GM21390 (cell line): ENCODE measurements at regions not wholly inside any gene's neighbourhood (a gene's known extent, or its start where the extent isn't known, plus 50 kb on each side); places are given as distances from the start of the nearest gene placed in this dataset.
A peak's percentile ranks its signal among the peaks of the same experiment; 100 is the strongest.

ENCODE experiments used
- ATAC-seq: cut with Tn5 transposase; IDR thresholded peaks from one replicate; pipeline ENCODE4 v1.9.1; 2021; ENCODE audit not compliant: unreplicated experiment

DNA sequence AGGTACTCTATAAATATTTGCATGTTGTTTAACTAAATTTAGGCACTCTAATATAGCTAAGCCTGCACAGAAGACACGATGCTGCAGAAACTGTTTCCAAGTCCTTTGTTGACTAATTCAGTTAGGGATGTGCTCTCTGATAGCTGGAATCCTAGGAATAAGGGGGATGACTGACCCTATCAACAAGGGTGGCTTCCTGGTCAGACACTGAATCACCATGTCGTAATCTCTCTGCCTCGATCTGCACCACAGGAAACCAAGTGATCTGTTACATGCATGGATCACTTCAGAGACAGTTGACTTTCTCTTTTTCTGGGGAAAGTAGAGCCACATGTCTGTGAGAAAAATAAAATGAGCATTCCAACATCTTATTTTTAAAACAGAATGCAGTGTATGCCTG, 169.1 kb downstream of the GUCY2F start:
- ATAC-seq, result no peak

DNA sequence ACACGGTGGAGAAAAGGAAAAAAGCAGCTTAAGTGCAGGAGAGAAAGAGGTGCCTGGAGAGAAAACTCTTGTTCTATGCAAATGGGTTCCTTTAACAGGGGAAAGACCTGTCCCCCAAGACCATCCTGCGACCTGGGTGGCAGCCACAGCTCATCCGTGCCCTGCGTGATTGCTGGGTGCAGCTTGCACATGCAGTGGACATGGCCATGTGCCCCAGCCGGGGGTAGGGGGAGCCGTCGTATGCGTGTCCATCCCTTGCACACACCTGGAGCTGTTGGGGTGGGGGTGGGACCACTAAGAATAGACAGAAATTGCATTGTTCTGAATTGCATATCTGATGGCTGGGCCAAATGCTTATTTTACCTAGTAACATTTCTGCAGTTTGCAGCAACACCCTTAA, 171.9 kb downstream of the GUCY2F start:
- no peak for ATAC-seq

DNA sequence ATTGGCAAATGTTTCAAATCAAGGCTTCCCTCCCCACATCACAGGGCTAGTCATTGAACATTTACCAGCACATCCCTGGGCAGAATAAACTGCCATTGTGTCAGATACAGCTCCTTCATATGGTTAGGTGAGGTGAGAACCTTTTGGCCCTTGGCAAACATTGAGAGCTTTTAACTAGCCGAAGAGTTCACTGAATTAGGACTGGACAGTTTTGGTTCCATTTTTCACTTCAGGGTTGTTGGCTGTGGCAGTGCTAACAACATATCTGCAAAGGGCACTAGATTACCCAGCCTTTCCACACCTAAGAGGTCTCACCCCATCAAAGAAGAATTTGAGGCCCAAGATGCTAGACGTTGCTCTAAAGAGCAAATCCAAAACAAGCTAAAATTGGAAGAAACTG, 180.7 kb downstream of the GUCY2F start:
- ATAC-seq, result no peak

DNA sequence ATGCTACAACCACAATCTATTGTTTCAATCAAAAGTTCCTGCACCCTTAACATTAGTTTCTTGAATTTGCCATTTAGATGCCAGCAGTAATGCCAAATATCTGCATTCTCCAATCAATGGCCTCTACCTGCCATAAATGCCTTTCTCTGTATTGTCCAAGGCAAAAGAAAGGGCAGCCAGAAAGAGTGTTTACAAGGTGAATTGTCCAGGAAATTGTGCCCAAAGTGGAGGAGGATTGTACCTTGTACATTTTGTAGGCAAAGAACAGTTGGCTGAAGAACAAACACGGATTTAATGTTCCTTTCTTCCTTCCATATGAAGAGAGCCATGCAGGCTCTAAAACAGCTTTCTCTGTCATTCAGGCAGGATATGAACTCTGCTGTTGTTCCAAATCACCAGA, 181.5 kb downstream of the GUCY2F start:
- ATAC-seq, result no peak

DNA sequence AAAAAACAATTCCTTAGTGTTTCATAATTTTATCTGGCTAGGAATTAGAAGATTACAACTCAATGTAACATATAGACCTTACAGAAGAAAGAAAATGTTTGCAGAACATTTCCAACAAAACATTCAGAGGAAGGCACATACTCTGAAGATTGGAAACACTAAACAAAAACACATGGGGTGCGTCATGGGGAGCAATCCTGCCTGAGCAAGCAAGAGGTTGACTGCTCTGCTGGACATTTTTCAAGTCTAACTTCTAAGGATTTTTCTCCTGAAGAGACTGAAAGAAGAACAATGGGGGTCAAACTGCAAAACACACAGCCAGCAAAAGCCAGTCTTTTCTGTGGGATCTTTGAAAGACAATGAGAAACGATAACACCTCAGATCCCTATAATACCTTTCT, 182.8 kb downstream of the GUCY2F start:
- no peak for ATAC-seq

DNA sequence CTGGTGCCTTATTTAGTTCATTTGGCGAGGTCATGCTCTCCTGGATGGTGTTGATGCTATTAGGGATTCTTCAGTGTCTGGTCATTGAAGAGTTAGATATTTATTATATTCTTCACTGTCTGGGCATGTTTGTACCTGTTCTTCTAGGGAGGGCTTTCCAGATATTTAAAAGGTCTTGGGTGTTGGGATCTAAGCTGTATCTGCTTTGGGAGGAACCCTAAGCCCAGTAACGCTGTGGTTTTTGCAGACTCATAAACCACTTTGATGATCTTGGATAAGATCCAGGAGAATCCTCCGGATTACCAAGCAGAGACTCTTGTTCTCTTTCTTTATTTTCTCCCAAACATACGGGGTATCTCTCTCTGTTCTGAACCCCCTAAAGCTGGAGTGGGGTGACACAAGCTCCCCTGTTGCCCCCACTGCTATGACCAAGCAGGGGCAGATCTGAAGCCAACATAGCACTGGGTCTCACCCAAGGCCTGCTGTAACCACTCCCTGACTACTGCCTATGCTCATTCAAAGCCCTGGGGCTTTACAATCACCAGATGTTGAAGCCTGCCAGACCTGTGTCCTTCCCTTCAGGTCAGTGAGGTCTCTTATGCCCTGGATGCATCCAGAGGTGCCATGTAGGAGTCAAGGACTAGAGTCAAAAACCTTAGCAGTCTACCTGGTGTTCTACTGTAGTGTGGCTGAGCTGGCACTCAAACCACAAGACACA, 187.6 kb downstream of the GUCY2F start:
- ATAC-seq, result no peak

DNA sequence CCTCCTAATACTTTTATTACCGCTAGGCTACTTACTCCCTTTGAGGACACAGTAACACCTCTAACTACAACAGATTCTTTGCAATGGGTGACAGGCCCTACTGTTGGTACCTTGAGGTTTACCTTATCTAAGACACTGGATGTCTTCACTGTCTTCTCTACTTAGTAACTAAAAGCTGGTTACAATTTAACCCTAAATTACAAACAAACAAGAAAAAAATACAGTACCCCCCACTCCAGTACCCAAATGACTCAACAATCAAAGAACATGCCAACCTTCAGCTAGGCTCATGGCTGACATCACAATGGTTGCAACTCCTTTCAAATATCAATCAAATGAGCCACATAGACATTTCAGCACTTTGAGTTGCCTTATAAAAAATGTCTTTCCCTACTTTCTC, 198.0 kb downstream of the GUCY2F start:
- no peak for ATAC-seq

DNA sequence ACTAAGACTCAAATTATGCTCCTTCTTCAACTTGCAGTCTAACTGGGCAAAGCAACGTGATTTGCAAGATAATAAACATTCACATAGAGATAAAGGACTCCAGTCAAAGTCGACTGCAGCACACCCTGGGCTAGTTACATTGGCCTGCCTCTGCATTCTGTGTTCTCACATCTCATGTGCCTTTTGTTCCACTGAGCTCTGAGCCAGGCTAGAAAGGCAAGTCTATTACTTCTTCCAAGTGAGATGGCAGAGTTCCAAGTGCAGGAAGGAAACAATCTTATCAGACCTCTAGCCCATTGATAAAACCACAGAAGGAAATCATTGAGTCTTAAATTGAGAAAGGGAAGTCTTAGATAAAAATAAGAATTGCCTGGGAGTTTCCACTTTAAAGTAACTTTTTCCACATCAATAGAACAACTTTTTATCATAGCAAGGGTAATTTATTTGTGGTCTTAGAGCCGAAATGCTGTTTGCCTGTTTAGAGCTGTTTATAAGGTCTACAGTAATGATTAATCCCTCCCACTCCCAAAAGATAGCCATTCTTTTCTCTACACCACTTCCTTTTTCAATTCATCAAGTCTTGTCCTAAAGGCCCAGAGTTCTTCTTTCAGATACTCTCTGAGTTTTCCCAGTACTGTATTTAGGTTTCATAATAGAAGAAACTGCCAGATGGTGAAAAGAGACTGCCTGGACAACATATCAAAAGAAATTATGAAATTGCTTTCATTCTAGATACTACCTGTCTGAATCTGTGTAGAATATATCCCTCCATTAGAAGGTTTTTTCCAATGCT, 200.2 kb downstream of the GUCY2F start:
- ATAC-seq, result peak; percentile 88

DNA sequence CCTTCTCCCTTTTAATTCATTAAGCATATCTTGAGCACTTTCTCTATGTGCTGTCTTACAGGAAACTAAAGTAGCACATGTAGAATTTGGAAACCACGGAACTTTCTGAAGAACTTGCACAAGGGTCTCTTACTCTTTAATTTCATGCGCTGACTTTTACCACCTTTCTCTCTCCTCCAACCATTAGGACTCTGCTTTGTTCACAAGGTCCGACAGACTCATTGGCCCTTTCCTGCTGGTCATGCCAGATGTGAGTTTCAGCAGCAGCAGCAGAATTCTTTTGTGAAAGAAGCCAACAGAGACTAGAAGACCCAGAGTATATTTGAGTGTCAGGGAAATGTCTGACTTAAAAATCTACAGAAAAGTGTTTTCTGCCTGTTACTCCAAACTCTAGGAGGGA, 207.1 kb downstream of the GUCY2F start:
- ATAC-seq, result no peak

DNA sequence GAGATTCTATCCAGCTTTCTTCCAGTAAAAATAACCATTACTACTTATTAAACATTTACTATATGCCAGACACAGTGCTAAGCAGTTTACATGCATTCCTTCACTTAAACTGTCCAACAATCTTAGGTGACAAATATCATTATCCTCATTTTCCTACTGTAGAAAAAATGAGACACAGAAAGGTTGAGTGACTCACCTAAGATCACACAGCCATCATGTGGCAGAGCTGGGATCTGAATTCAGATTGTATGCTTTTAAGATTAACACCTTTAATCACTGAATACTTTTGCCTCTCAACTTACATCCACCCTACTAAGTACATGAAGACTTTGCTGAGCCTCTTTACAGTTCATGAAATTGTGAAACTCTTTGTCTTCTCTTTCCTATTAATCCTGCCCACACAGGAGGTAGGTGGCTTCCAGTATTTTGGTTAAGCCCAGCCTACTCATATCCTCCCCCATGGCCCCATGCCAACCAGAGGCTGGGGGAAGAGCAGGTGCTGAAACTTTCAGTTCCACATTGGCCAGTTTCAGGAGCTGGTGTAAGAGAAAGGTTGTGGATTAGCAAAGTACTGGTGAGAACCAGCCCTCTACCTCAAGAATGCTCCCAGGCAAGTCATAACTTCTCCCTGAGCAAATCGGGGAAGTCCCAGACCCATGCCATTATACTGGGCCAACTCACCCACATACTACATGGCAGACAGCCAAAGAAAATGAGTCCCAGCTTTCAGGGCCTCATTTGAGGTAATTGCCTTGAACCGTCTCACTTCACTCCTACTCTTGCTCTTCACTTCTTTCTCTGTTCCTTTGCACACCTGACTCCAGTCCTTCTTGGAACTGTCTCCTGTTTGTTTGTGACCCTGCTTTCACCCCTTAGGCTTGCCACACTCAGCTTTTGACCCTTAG, 211.1 kb downstream of the GUCY2F start:
- peak; percentile 96 for ATAC-seq

DNA sequence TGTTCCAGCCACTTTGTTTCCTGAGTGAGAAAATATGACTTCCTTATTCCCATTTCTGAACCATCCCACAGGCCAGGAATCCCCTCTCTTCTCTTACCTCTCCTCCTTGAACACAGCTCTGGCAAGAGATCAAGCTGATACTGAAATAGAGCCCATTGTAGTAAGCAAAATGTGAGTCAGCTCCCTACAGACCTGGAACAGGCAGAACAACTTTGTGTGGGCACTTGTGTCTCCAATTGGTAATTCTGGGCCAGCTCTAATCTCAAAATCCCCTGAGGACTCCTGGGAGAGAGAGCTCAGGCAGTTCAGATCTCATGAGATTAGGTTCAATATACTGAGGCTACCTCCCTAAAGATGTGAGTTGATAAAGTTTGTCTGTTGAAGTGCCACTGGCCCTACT, 213.5 kb downstream of the GUCY2F start:
- ATAC-seq, result no peak

DNA sequence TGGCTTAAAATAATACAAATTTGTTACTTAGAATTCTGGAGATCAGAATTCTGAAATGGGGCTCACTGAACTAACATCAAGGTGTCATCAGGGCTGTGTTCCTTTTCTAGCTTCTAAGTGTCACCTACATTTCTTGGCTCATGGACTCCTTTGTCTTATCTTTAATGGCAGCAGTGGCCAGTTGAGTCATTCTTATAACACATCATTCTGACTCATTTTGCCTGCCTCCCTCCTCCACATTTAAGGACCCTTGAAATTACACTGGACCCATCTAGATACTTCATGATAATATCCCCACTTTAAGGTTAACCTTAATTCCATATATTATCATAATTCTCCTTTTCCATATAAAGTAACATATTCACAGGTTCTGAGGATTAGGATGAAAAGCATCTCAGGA, 215.9 kb downstream of the GUCY2F start:
- ATAC-seq, result no peak

DNA sequence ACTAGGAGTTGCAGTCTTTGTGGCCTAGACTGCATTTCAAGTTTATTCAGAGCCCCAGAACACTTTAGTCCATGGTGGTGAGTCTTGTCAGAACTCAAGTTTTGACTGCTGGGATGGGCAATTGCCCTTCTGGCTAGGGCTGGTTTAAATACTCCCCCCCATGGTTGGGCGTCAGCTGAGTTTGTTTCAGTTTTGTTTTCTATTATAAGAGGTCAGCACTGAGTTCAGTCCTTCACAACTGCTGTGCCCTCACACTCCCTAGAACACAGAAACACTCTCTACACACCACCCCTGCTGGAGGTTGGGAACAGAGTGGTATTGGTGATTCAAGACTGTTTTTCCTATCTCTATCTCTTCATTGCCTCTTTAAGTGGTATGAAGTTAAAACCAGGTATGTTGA, 217.0 kb downstream of the GUCY2F start:
- ATAC-seq, result peak; percentile 56

DNA sequence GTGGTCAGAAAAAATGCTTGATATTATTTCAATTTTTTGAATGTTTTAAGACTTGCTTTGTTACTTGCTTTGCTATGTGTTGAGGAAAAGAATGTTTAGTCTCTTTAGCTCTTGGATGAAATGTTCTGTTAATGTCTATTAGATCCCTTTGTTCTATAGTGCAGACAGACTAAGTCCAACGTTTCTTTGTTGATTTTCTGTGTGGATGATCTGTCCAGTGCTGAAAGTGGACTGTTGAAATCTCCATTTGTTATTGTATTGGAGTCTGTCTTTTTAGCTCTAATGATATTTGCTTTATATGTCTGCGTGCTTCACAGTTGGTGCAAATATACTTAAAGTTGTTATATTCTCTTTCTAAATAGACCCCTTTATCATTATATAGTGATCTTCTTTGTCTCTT, 220.6 kb downstream of the GUCY2F start:
- no peak for ATAC-seq

DNA sequence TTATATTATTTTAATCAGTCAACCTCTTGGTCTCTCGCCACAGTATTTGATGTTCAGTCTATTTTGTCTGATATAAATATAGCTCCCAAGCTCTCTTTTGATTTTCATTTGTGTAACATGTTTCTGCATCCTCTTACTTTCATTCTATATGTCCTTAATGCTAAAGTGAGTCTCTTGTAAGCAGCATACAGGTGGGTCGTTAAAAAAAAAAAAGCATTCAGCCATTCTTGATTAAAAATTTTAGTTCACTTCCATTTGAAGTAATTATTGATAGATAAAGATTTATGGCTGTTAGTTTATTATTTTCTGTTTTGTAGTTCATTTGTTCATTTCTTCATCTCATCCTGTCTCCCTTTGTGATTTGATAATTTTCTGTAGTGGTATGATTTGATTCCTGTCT, 229.1 kb downstream of the GUCY2F start:
- no peak for ATAC-seq

DNA sequence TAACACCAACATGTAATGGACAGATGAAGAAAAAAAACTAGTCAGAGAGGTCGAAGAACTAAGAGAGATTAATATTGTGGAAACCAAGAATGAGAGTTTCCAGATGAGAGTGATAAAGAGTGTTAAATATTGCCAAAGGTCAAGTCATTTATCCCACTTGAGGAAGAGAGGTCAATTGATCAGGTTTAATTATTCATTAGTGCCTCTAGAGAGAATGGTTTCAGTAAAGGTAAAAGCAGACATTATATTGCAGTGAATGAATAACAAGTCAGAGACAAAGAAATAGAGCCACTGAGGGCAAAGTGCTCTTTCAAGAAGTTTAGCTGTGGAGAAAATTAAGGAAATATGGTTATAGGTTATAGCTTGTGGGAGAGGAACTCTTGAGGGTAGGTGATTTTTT, 263.1 kb downstream of the GUCY2F start:
- ATAC-seq, result no peak

DNA sequence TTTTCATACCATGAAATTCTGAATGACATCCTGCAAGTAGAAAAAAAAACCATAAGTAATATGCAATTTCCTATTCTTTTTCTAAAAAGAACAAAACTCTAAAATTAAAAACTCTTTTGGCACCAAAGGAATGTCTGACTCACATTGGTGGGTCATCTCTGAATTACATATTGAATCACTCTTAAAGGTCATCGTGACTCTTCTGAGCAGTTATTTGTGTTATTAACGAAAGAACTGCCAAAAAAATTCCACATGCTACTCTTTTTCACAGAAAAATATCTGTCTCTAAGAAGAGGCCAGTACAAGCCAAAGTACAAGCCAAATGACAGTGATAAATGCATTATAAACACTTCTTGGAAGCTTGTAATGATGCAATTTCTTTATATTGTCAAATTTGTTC, 282.2 kb downstream of the GUCY2F start:
- ATAC-seq, result no peak

DNA sequence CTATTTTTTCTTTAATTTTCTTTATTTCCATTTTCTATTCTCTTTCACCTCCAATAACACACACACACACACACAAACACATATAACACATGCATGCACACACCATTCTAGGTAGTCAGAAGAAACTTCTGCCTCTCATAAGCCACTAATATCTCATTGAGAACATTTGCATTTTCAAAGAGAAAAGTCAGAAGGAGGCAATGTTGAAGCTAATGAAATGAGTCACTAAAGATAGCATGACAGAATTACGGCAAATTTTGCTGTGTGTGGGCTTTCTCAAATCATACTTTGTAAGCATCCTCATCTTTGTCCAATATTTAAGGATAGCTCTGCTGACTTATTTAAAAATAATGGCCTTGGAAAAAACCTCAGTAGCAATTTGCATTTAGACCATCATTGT, 291.3 kb downstream of the GUCY2F start:
- ATAC-seq, result no peak

DNA sequence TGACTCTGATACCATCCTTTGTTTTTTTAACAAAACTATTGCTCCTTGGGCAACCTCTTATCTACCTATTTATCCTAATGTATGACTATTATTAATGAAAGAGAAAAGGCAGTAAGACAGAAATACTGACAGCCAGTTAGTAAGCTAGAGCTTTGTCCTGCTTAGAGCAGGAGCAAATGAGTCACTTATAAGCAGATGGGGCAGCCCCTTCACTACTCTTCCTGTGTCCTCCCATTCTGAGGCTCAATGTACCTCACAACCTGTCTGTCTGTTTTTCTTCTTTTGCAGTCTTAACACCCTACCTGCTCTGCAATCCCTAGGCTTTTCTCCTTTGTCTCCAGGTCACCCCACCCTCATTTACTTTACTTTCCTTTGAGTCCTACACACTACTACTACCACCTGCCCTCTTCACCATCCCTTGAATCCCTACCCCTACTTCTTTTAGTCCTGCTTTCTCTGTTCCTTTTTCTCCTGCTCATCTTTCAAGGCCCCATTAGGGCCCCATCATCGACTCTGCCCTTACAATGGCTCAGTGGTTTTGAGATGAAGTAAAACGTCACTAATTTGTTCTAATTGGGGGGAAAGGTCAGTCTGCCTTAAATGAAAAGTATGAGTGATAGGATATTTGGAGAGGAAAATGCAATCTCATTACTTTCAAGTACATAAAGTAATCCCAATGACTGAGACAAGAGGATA, 294.3 kb downstream of the GUCY2F start:
- ATAC-seq, result peak; percentile 79

DNA sequence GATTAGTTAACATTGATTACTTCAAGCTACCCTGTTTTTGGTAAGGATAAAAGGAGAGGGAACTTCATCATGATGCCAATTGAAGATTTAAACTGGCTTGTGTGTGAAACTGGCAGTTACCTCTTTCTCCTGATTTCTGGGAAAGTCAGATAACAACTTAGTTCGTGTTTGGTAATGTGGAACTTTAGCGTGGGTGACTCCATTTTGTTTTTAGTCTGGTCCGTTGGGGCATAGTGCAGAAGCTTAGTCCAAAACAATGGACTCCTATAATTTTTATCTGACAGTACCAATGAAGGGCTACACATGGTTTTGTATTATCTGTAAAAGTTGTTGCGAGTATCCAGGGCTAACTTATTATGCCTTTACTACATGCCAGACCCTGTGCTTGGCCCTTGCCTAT, 294.9 kb downstream of the GUCY2F start:
- ATAC-seq, result no peak

DNA sequence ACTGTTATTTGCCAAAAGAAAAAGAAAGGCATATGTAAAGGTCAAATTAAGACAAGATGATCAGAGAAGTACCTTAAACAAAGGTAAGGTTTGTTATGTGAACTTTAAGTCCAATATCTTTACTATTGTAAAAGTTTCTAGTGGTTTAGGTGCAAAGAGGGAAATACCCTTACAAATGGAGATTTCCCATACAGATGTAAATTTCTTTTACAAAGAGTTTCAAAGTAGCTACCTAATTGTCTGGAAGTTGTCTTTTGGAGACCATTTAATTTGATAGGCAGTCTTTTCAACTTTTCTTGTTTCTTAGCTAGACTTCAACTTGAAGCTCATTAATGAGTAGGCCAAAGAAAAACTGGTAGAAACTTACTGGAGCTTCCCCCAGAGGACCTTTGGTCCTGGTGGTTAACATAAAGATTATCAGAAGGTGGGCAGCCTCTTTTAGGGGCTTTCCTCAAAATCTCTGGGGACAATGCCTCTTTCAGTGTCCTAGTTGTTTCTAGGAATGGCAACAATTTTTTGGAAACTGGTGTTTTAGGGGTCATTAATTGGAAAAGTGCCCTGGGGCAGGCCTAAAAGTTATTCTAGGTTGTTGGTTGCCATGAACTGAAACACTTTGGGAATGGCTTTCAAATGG, 297.3 kb downstream of the GUCY2F start:
- ATAC-seq, result no peak
